ENCODE measurements at regions not wholly inside any gene's neighbourhood (a gene's known extent, or its start where the extent isn't known, plus 50 kb on each side); places are given as distances from the start of the nearest gene placed in this dataset.
A peak's percentile ranks its signal among the peaks of the same experiment; 100 is the strongest.

- intact Hi-C loops (cut with DNase I): no loop called here
- WGBS (ENCODE audit: insufficient coverage, low coverage, low lambda C conversion rate, missing lambda C conversion rate): 31% methylated on average over 2 of the region's 2 CpGs
- no peak overlapping the region for H3K4me3 ChIP-seq
Measured at GRCh38 chr13:80173224-80173623, 167.7 kb downstream of the SPRY2 start.

GRCh38 chr13:80171096-80171495 is 169.8 kb downstream of the SPRY2 start:
- Histone ChIP-seq H3K4me1 (peaks cover 0 to 9% (median 3%) of the 10 kb centered on the region in 4 donors), H3K9me3 (no peaks in the 10 kb centered on the region), H3K36me3 (no peaks in the 10 kb centered on the region), H3K4me3 (no peak overlapping the region), H3K27ac (no peak overlapping the region), H3K27me3 (no peaks in the 10 kb centered on the region)
- DNase-seq: peak; percentile 36 to 68 (median 63)
- no peak for TF ChIP-seq POLR2A (IDR thresholded peaks at IDR 0.05)
- TF ChIP-seq CTCF (IDR thresholded peaks at IDR 0.05): no peak
- 60% methylated on average over 2 of the region's 4 CpGs for WGBS (ENCODE audit: insufficient coverage, low coverage, low lambda C conversion rate, missing lambda C conversion rate)
- peak; percentile 91 to 92 (median 92) for ATAC-seq
- intact Hi-C loops (cut with DNase I): no loop called here

More at GRCh38 chr13:80173224-80173623, 167.7 kb downstream of the SPRY2 start:
- ATAC-seq: peak; percentile 18 to 62 (median 42)
- no peak for DNase-seq
- Histone ChIP-seq H3K36me3 (no peaks in the 10 kb centered on the region), H3K4me1 (peaks cover 0 to 9% (median 3%) of the 10 kb centered on the region in 4 donors), H3K9me3 (no peaks in the 10 kb centered on the region), H3K27ac (no peak overlapping the region), H3K27me3 (no peaks in the 10 kb centered on the region)
- TF ChIP-seq CTCF (IDR thresholded peaks at IDR 0.05) (no peak), POLR2A (IDR thresholded peaks at IDR 0.05) (no peak)

GRCh38 chr13:80168089-80168850 is 172.7 kb downstream of the SPRY2 start:
- ATAC-seq (peak; percentile 40 to 55 (median 46)), DNase-seq (no peak)
- Histone ChIP-seq H3K9me3 (no peaks in the 10 kb centered on the region), H3K36me3 (no peaks in the 10 kb centered on the region), H3K27me3 (no peaks in the 10 kb centered on the region), H3K4me1 (peaks cover 0 to 9% (median 3%) of the 10 kb centered on the region in 4 donors), H3K27ac (no peak overlapping the region), H3K4me3 (no peak overlapping the region)
- TF ChIP-seq CTCF (IDR thresholded peaks at IDR 0.05) (no peak), POLR2A (IDR thresholded peaks at IDR 0.05) (no peak)
- WGBS (ENCODE audit: insufficient coverage, low coverage, low lambda C conversion rate, missing lambda C conversion rate): 53% methylated on average over 3 of the region's 3 CpGs
- intact Hi-C loops (cut with DNase I): no loop called here

GRCh38 chr13:80166352-80166751 is 174.6 kb downstream of the SPRY2 start:
- no peak for ATAC-seq
- DNase-seq: no peak
- TF ChIP-seq POLR2A (IDR thresholded peaks at IDR 0.05) (no peak), CTCF (IDR thresholded peaks at IDR 0.05) (no peak)
- H3K9me3 ChIP-seq: no peaks in the 10 kb centered on the region
- H3K36me3 ChIP-seq: no peaks in the 10 kb centered on the region
- H3K27me3 ChIP-seq: no peaks in the 10 kb centered on the region
- no peak overlapping the region for H3K27ac ChIP-seq
- H3K4me3 ChIP-seq: no peak overlapping the region
- H3K4me1 ChIP-seq: peaks cover 0 to 9% (median 3%) of the 10 kb centered on the region in 4 donors
- 65% methylated on average over 5 of the region's 5 CpGs for WGBS (ENCODE audit: insufficient coverage, low coverage, low lambda C conversion rate, missing lambda C conversion rate)
- intact Hi-C loops (cut with DNase I): no loop called here
